ENCODE measurements at regions not wholly inside any gene's neighbourhood (a gene's known extent, or its start where the extent isn't known, plus 50 kb on each side); places are given as distances from the start of the nearest gene placed in this dataset.
"Not testable (repeated sequence)": the region's sequence is repeated elsewhere in the genome, so short reads cannot be mapped to it uniquely, and the experiment has no call there.

GRCh38 chr13:64718116-64718515 is 2512.0 kb downstream of the PCDH9 start:
- no peak for DNase-seq (ENCODE audit: low spot score)

- DNase-seq (ENCODE audit: low spot score): no peak
These were observed 2513.2 kb downstream of the PCDH9 start for GRCh38 chr13:64716936-64717335.

GRCh38 chr13:64709079-64709478 is 2521.1 kb downstream of the PCDH9 start:
- DNase-seq (ENCODE audit: low spot score): no peak

DNA sequence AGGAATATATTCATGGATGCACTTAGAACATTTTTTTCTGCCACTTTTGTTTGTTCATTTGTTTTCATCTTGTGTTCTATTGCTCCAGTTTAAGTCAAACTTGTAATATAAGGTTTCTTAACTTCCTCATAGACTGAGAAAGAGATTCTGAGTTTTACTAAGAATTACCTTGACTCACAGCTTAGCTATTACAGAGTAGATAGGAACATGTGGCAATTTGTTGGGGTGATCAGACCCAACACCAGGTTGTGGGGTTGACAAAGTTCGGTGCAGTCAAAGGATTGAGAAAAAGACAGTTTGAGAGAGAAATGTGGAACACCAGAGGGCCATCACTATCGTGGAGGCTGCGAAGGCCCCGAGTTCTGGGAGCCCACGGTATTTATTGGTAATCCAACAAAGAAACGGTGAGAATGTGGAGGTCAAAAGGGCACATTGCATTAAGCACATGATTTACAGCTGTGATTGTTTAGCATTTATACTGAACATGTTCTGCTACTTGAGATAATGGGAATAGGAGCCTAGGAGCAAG is 2526.0 kb downstream of the PCDH9 start:
- no peak for DNase-seq (ENCODE audit: low spot score)

GRCh38 chr13:64697226-64697625 is 2532.9 kb downstream of the PCDH9 start:
- no peak for DNase-seq (ENCODE audit: low spot score)

DNA sequence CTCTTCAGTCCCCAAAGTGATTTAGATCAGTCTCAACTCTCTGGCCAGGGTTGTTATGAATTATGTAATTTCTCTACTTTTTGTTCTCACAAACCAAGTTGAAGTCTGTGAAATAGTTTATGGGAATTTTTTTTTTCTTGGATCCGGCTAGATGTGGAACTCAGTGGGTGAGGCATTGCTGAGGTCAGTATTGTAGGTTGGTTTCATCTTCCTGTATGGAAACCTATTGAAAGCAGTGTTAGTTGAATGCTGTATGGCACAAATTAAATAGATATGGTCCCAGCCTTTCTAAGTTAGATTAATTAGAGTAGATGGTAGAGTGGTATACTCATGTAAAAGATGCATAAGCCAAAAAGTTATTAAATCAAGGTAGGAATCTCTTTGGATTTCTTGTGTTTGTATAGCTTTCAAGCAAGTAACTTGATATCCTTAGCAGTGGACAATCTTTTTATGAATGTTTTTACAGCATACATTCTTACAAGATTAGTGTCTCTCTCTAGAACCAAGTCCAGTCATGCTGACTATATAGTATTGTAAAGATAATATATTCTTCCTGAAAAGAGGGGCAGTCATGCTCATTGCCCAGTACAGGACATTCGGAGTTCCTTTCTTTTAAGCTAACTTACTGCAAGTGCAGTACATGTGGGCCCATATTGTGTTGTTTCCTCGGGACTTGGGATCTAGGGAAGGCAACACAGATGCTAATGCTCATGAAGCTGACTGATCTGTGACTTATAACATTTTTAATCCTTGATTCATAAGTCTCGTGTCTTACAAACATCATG is 2541.1 kb downstream of the PCDH9 start:
- DNase-seq (ENCODE audit: low spot score): no peak

DNA sequence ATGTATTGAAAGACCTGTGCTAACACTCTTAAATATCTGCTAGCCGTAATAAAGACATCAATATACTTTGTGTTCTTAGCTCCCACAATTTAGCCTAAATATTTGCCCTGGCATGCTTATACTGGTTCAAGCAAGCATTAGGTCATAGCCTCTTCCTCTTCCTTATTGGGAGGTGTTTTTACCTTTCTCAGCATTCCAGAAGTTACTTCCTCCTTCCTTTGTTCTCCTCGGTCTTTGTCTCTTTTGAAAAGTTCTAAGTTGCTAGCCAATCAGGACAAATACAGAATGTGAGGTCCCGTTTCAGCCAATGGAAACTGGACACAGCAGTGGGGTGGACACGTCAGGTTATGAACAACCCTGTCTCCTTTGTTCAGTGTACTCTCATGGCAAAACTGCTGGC is 2543.6 kb downstream of the PCDH9 start:
- DNase-seq (ENCODE audit: low spot score): not testable (repeated sequence)

- DNase-seq (ENCODE audit: low spot score): no peak
These were observed 2545.3 kb downstream of the PCDH9 start for GRCh38 chr13:64684685-64685431.

DNA sequence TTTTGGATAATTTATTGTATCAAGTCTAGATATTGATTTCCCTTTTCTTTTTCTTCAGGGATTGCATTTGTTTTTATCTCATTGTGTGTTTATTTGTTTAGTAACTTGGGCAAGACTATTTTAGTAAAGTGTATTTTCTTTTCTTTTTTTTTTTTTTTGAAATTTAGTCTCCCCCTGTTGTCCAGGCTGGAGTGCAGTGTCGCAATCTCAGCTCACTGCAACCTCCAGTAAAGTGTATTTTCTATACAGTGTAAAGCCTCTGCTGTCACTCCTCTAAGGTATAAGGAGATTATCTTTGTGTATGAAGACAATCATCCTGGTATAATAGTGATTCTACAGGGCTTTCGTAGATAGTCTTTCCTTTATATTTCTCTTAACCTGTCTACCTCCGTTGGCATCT is 2546.0 kb downstream of the PCDH9 start:
- no peak for DNase-seq (ENCODE audit: low spot score)

- DNase-seq (ENCODE audit: low spot score): no peak
These were observed 2549.4 kb downstream of the PCDH9 start for GRCh38 chr13:64680739-64681138.

DNA sequence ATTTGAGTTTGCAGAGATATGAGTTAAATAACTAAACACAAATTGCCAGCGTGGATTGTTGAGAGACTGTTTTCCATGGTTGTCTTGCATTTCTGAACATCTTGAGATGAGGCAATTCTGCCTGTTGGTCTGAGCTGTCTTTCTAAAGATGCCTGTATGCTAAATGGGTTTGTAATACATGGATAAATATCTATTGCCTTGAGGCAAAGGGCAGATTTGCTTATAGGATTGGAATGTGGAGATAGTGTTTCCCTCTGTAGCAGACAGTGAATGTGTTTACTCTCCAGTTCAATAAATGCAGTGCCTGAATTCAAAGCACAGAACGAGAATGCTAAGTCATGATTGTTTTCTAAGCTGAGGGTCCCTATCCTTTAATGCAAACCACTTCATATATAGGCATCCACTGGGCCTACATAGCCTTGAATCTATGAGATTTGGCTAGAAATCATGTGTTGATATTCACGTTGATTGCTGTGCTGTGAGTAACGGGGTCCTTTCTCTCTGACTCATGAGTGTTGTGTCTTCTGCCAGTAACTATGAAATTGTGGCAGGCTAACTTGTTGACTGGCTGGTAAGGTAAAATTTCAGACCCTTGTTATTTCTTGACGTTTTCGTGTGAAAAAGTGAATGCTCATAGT is 2554.8 kb downstream of the PCDH9 start:
- no peak for DNase-seq (ENCODE audit: low spot score)

GRCh38 chr13:64674126-64674525 is 2556.0 kb downstream of the PCDH9 start:
- DNase-seq (ENCODE audit: low spot score): no peak

DNA sequence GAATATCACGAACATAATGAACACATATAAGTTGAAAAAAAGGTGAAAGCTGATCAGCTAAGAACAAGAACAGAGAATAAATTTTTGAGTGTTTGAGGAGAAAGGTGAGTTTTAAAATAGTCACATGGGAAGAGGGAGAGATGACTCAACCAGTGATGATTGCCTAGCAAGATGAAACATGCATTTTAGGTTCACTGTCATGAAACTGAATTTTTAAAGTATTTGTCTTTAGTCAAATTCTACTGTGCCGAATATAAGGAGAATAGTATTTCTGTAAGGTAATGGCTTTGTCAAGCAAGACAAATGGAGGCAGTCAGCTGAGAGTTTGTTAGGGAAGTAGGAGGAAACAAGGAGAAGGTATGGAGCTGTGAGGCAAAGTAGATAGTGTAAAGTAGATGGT is 2557.4 kb downstream of the PCDH9 start:
- DNase-seq (ENCODE audit: low spot score): no peak

DNA sequence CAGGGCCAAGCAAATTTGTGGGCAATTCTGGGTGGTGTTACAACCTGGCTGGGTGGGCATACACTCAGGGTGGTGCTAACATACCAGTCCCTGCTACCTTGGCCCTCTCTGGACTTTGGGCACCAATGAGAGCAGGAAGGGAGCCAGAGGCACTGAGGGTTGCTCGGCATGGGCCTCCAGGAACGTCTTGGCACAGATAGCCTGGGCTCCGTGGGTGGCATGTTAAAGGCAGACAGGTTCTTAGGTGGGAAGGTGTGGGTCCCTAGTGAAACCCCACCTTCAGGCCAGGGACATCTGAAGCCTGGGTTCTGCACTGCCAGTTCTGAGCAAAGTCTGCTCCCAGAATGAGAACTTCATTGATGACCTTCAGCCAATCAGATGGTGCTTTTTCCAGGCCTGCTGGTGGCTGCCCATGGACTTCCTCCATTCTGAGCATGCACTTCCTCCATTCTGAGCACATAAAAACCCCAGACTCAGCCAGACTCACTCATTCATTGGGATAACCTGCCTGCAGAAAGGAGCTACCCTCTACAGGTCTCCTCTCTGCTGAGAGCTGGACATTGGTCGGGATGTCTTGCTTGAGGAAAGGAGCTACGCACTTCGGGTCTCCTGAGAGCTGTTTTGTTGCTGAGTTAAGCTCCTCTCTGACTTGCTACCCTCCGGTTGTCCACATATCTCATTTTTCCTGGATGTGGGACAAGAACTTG is 2567.1 kb downstream of the PCDH9 start:
- DNase-seq (ENCODE audit: low spot score): no peak

- no peak for DNase-seq (ENCODE audit: low spot score)
These were observed 2581.8 kb downstream of the PCDH9 start for GRCh38 chr13:64648293-64648692.

GRCh38 chr13:64643066-64643465 is 2587.1 kb downstream of the PCDH9 start:
- no peak for DNase-seq (ENCODE audit: low spot score)

DNA sequence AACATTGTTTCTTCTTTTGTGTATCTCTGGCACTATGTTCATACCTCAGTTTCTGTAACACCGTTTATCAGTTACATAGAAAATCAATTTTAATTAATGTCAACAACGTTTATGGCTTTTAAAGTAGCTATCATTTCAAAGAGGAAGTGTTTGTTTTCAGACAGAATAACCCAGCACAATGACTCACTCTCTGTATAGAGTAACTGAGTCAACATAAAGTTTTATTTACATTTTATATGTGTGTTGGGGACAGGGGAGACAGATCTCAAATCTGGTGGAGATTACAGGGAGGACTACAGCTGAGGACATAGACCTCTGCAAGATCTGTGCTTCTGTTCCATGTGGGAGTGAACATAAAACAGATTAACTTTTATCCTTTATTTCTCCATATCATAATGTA is 2590.1 kb downstream of the PCDH9 start:
- no peak for DNase-seq (ENCODE audit: low spot score)

DNA sequence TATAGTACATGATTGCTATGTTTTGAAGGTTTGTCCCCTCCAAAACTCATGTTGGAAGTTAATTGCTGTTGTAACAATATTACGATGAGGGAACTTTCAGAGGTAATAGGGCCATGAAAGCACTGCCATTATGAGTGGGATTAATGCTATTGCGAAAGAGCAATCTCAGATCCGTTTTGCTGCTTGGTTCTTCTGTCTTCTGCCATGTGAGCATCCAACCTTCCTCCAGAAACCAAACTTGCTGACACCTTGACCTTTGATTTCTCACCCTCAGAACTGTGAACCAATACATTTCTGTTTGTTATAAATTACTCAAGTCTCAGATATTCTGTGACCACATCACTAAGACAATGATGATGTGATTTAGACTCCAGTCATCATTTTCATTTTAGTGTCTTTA is 2590.9 kb downstream of the PCDH9 start:
- no peak for DNase-seq (ENCODE audit: low spot score)

DNA sequence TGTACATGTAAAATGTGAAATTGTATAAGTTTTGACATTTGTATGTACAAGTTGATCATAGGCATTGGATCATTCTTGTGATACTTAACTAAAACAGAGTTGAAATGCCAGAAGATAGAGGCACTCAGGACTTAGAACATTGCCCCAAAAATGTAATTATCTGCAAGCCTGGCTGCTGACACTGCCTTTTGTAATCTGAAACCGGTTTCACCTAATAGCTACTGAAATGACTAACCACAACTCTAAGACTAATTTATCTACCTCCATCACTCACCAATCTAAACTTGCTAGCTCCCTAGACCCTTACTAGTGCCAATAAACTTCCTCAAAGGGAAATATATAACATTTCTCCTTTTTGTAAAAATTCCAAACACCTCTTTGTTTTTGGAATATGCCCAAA is 2596.2 kb downstream of the PCDH9 start:
- DNase-seq (ENCODE audit: low spot score): no peak

DNA sequence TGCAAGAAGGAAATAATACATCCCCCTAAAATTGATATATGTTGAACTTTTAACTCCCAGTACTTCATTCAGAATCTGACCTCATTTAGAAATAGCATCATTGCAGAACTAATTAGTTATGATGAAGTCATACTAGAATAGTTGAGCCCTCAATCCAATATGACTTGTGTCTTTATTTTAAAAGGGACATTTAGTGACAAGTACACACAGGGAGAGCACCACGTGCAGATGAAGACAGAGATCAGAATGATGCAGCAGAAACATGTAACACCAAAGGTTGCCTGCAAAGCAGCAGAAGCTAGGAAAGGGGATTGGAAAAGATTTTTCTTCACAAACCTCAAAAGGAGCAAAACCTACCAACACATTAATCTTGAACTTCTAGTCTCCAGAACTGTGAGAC is 2602.5 kb downstream of the PCDH9 start:
- no peak for DNase-seq (ENCODE audit: low spot score)

DNA sequence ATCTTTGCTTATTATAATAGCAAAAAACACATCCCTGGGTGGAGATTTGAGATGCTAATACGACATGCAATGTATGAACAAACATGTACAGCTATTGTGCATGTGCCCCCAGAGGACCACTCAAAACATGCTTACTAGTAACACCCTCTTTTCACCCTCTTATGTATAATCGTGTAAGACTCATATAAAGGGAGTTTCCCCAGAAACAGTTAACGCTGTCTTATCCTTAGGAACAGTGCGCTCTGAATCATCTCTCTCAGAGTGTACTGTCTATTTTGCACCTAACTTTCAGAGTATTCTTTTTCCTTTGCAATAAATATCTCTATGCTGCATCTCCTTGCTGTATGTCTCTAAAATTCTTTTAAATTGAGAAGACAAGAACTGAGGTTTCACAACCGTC is 2604.0 kb downstream of the PCDH9 start:
- no peak for DNase-seq (ENCODE audit: low spot score)

Measured in mesenteric fat pad (tissue), 1 donor.